Keratinocyte (primary cell): ENCODE measurements at regions not wholly inside any gene's neighbourhood (a gene's known extent, or its start where the extent isn't known, plus 50 kb on each side); places are given as distances from the start of the nearest gene placed in this dataset.

Experiments
- DNase-seq: peaks from one replicate; pipeline ENCODE4 v3.0.0-alpha.2; 2011; ENCODE audit warnings: low read depth, missing footprints, low spot score
- FAIRE-seq: peaks from 2 replicates; lab custom pipeline; 2011; peaks lifted over from hg19 to GRCh38; lab: Jason Lieb, UNC
- H2AFZ ChIP-seq: 2 replicates; pipeline ENCODE4 v1.6.0; 2012; ENCODE audit warnings: low read length, control low read depth, inconsistent platforms; ENCODE audit not compliant: control insufficient read depth
- H3K27ac ChIP-seq: 2 replicates; pipeline ENCODE4 v1.5.1; 2011; ENCODE audit warnings: low read length; ENCODE audit not compliant: control insufficient read depth, insufficient read depth
- H3K27me3 ChIP-seq: 3 replicates; pipeline ENCODE4 v1.6.0; 2011; ENCODE audit warnings: low read length; ENCODE audit not compliant: control insufficient read depth, insufficient read depth; ENCODE audit errors: extremely low read depth
- H3K36me3 ChIP-seq, 2 experiments: 2 replicates in 1 of 2; 3 replicates in 1 of 2; pipeline ENCODE4 v1.5.1; 2011; ENCODE audit warnings: low read length in 2 of 2, mild to moderate bottlenecking in 1 of 2; ENCODE audit not compliant: control insufficient read depth in 2 of 2, insufficient read depth in 2 of 2; ENCODE audit errors: extremely low read depth in 1 of 2
- H3K4me1 ChIP-seq: 3 replicates; pipeline ENCODE4 v1.5.1; 2011; ENCODE audit warnings: low read length; ENCODE audit not compliant: control insufficient read depth, insufficient read depth; ENCODE audit errors: extremely low read depth
- H3K4me2 ChIP-seq: 3 replicates; pipeline ENCODE4 v1.6.0; 2011; ENCODE audit warnings: low read depth, low read length; ENCODE audit not compliant: control insufficient read depth, insufficient read depth; ENCODE audit errors: extremely low read depth
- H3K4me3 ChIP-seq, 3 experiments: fragments of 200-600 bp in 1 of 3; sonication (generic) in 1 of 3; 2 replicates in 2 of 3; 3 replicates in 1 of 3; pipeline ENCODE4 v1.5.1; 2011 to 2016; ENCODE audit warnings: low read length in 3 of 3, mild to moderate bottlenecking in 3 of 3, control low read depth in 2 of 3, inconsistent platforms in 1 of 3, low read depth in 1 of 3, mixed read lengths in 1 of 3, mixed run types in 1 of 3, moderate library complexity in 1 of 3; ENCODE audit not compliant: control insufficient read depth in 2 of 3, insufficient read depth in 2 of 3; ENCODE audit errors: extremely low read depth in 1 of 3
- H3K79me2 ChIP-seq: 2 replicates; pipeline ENCODE4 v1.6.0; 2012; ENCODE audit warnings: low read length; ENCODE audit not compliant: control insufficient read depth, insufficient read depth
- H3K9ac ChIP-seq: 3 replicates; pipeline ENCODE4 v1.6.0; 2011; ENCODE audit warnings: low read length; ENCODE audit not compliant: control insufficient read depth, insufficient read depth; ENCODE audit errors: extremely low read depth
- H3K9me1 ChIP-seq: 3 replicates; pipeline ENCODE4 v1.6.0; 2011; ENCODE audit warnings: low read length; ENCODE audit not compliant: control insufficient read depth, insufficient read depth; ENCODE audit errors: extremely low read depth
- H3K9me3 ChIP-seq: 2 replicates; pipeline ENCODE4 v1.5.1; 2012; ENCODE audit warnings: low read depth, low read length; ENCODE audit not compliant: control insufficient read depth
- H4K20me1 ChIP-seq: 3 replicates; pipeline ENCODE4 v1.6.0; 2011; ENCODE audit warnings: low read length; ENCODE audit not compliant: control insufficient read depth, insufficient read depth; ENCODE audit errors: extremely low read depth
- EZH2 ChIP-seq: IDR thresholded peaks from one replicate; pipeline ENCODE4 v1.6.1; 2012; ENCODE audit warnings: inconsistent platforms, mild to moderate bottlenecking, low read length, moderate library complexity
- dilution Hi-C: fragments of 300-500 bp; cut with MboI; formaldehyde crosslinking; loops from one replicate; pipeline ENCODE4 v1.7.0; 2020; ENCODE audit warnings: low sequenced_read_pairs; ENCODE audit not compliant: extremely low pct_ligation_motif_present
- TF ChIP-seq, protein P1 (sequence below), 3 experiments: IDR thresholded peaks in 1 of 3; conservative IDR thresholded peaks in 1 of 3; optimal IDR thresholded peaks in 1 of 3; 2 replicates in 2 of 3; 3 replicates in 1 of 3; pipeline versions ENCODE3 to v1.5.1; 2011; ENCODE audit warnings: low read length in 3 of 3, mild to moderate bottlenecking in 3 of 3, moderate library complexity in 2 of 3, control low read depth in 1 of 3, inconsistent platforms in 1 of 3; ENCODE audit not compliant: insufficient read depth in 2 of 3; ENCODE audit errors: extremely low read depth in 1 of 3

DNA sequence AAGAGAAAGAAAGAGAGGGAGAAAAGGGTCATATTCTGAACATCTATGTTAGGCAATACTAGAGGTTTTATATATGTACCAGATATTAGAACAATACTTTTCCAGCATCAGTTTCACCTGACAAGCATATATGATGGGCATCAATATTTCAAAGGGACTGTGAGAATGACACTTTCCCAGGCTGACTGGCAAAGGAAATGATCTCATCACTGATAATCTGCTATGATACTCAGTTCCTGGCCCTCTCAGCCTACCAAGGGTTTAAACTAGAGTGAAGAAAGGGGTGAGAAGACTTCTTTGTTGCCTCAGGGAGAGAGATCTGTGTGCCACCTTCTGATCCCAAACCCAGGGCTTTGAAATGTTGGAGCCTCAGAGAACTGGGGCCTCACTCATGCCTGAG is 183.5 kb downstream of the TTC8 start:
- no peak overlapping the region for H3K27ac ChIP-seq
- no peaks in the 10 kb centered on the region for H4K20me1 ChIP-seq
- no peaks in the 10 kb centered on the region for H3K79me2 ChIP-seq
- TF ChIP-seq, protein P1, sequence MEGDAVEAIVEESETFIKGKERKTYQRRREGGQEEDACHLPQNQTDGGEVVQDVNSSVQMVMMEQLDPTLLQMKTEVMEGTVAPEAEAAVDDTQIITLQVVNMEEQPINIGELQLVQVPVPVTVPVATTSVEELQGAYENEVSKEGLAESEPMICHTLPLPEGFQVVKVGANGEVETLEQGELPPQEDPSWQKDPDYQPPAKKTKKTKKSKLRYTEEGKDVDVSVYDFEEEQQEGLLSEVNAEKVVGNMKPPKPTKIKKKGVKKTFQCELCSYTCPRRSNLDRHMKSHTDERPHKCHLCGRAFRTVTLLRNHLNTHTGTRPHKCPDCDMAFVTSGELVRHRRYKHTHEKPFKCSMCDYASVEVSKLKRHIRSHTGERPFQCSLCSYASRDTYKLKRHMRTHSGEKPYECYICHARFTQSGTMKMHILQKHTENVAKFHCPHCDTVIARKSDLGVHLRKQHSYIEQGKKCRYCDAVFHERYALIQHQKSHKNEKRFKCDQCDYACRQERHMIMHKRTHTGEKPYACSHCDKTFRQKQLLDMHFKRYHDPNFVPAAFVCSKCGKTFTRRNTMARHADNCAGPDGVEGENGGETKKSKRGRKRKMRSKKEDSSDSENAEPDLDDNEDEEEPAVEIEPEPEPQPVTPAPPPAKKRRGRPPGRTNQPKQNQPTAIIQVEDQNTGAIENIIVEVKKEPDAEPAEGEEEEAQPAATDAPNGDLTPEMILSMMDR (optimal IDR thresholded peaks at IDR 0.05 in 1 of 3, IDR thresholded peaks at IDR 0.05 in 1 of 3, conservative IDR thresholded peaks at IDR 0.05 in 1 of 3; ENCODE audit: extremely low read depth in 1 of 3, insufficient read depth in 2 of 3, low read length in 3 of 3) = no peak
- TF ChIP-seq EZH2 = no peak
- no peaks in the 10 kb centered on the region for H3K36me3 ChIP-seq
- no peak overlapping the region for H2AFZ ChIP-seq
- H3K9me1 ChIP-seq = no peaks in the 10 kb centered on the region
- no peaks in the 10 kb centered on the region for H3K4me1 ChIP-seq
- no peak overlapping the region for H3K4me2 ChIP-seq
- FAIRE-seq = no peak
- H3K4me3 ChIP-seq = no peak overlapping the region
- no peaks in the 10 kb centered on the region for H3K27me3 ChIP-seq
- H3K9me3 ChIP-seq = no peaks in the 10 kb centered on the region
- no peak overlapping the region for H3K9ac ChIP-seq
- dilution Hi-C loops = no loop called here
- DNase-seq = no peak

DNA sequence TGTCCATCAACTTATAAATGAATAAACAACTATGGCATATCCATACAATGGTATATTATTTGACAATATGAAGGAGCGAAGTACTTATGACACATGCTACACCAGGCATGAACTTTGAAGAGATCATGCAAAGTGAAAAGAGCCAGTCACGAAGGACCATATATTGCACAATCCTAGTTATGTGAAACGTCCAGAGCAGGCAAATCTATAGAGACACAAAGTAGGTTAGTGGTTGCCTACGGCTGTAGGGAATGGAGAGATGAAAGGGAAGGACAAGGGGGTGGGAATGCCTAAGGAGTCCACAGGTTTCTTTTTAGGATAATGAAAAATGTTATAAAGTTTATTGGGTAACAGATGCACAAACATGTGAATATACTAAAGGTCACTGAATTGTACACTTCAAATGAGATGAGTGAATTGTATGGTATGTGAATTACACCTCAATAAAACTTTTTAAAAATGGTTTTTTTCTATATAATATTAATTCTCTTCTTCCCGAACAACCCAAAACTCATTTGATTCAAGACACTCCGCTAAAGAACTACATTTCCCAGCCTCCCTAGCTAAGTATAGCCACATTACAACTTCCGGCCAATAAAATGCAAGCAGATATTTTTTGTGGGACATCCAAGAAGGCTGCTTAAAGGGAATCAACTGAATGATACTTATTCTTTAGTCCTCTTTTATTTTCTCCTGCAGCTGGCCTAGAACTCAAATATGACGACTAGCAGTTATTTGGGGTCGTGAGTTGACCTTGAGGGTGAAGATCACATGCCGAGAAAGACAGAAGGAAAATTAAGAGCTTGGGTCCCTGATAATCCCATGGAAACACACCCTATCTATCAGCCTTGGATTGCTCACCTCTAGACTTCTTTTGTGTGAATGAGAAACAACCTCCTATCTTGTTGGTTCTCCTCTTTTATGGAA is 187.2 kb downstream of the TTC8 start:
- Histone ChIP-seq H3K4me1 (no peaks in the 10 kb centered on the region), H3K79me2 (no peaks in the 10 kb centered on the region), H3K4me3 (no peak overlapping the region), H3K4me2 (no peak overlapping the region), H3K9ac (no peak overlapping the region), H3K9me1 (no peaks in the 10 kb centered on the region), H3K27ac (no peak overlapping the region), H3K9me3 (no peaks in the 10 kb centered on the region), H4K20me1 (no peaks in the 10 kb centered on the region), H3K27me3 (no peaks in the 10 kb centered on the region), H2AFZ (no peak overlapping the region), H3K36me3 (no peaks in the 10 kb centered on the region)
- DNase-seq = no peak
- FAIRE-seq = no peak
- dilution Hi-C loops = no loop called here
- TF ChIP-seq, protein P1 (optimal IDR thresholded peaks at IDR 0.05 in 1 of 3, IDR thresholded peaks at IDR 0.05 in 1 of 3, conservative IDR thresholded peaks at IDR 0.05 in 1 of 3; ENCODE audit: extremely low read depth in 1 of 3, insufficient read depth in 2 of 3, low read length in 3 of 3) = no peak
- no peak for TF ChIP-seq EZH2
